ENCODE measurements at regions not wholly inside any gene's neighbourhood (a gene's known extent, or its start where the extent isn't known, plus 50 kb on each side); places are given as distances from the start of the nearest gene placed in this dataset.

DNA sequence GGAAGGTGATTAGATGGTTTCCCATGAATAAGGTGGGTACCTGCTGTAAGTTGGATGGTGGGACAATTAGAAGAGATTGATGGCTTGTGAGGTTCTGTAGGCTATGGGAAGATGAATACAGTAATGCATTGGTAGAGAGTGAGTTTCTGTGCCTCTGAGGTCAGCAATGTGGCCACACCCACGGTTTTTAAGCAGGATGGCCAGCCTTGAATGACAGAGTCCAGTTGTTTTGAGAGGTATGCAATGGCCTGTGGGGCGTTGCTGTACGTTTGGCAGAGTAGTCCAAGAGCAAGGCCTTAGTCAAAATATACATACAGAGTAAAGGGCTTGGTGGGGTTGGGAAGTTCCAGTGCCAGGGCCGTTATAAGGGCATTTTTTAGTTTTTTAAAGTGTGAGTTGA, 235.6 kb upstream of the C9orf72 start:
- H3K4me2 ChIP-seq (ENCODE audit: low read length), result no peak overlapping the region
- H3K9me2 ChIP-seq (ENCODE audit: low read depth, low read length), result no peaks in the 10 kb centered on the region
- no peak overlapping the region for H3K27ac ChIP-seq (ENCODE audit: low read depth, low read length, poor library complexity, severe bottlenecking)
- no peaks in the 10 kb centered on the region for H4K20me1 ChIP-seq (ENCODE audit: insufficient read depth, low read length)
- TF ChIP-seq EZH2 (IDR thresholded peaks at IDR 0.05; ENCODE audit: borderline replicate concordance, low read length), result no peak
- TF ChIP-seq, protein P1, sequence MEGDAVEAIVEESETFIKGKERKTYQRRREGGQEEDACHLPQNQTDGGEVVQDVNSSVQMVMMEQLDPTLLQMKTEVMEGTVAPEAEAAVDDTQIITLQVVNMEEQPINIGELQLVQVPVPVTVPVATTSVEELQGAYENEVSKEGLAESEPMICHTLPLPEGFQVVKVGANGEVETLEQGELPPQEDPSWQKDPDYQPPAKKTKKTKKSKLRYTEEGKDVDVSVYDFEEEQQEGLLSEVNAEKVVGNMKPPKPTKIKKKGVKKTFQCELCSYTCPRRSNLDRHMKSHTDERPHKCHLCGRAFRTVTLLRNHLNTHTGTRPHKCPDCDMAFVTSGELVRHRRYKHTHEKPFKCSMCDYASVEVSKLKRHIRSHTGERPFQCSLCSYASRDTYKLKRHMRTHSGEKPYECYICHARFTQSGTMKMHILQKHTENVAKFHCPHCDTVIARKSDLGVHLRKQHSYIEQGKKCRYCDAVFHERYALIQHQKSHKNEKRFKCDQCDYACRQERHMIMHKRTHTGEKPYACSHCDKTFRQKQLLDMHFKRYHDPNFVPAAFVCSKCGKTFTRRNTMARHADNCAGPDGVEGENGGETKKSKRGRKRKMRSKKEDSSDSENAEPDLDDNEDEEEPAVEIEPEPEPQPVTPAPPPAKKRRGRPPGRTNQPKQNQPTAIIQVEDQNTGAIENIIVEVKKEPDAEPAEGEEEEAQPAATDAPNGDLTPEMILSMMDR (IDR thresholded peaks at IDR 0.05; ENCODE audit: low read length), result no peak
- H3K4me3 ChIP-seq (ENCODE audit: low read depth, low read length, poor library complexity, severe bottlenecking), result no peak overlapping the region
- no peaks in the 10 kb centered on the region for H3K4me1 ChIP-seq (ENCODE audit: insufficient read depth, low read length, severe bottlenecking)
- H3K27me3 ChIP-seq (ENCODE audit: insufficient read depth, low read length), result no peaks in the 10 kb centered on the region
- no peak overlapping the region for H3K9ac ChIP-seq (ENCODE audit: low read length)
- H3K36me3 ChIP-seq (ENCODE audit: insufficient read depth, low read length), result no peaks in the 10 kb centered on the region
- H3F3A ChIP-seq (ENCODE audit: insufficient read depth, low read length), result no peaks in the 10 kb centered on the region
- H3K9me3 ChIP-seq (ENCODE audit: low read length), result no peaks in the 10 kb centered on the region
- H3K79me2 ChIP-seq (ENCODE audit: insufficient read depth, low read length), result no peaks in the 10 kb centered on the region
- no peak overlapping the region for H2AFZ ChIP-seq (ENCODE audit: low read length)

DNA sequence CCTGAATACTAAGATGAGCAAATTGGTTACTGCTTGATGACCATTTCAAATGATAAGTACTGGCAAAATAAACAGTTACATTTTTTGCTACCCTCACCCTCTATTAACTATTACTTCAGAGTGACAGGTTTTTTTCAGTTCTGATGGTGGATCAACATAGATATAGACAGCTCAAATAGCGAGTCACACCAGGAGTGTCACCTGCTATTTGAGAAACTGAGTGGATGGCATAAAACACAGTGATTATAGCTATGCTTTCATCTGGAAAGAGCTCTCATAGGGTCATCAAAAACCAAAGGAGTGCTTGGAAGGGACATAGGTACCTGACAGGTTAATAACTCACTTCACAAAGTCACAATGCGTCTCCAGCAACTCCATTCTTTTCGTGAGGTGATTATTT, 244.5 kb upstream of the C9orf72 start:
- H3K9ac ChIP-seq (ENCODE audit: low read length), result no peak overlapping the region

DNA sequence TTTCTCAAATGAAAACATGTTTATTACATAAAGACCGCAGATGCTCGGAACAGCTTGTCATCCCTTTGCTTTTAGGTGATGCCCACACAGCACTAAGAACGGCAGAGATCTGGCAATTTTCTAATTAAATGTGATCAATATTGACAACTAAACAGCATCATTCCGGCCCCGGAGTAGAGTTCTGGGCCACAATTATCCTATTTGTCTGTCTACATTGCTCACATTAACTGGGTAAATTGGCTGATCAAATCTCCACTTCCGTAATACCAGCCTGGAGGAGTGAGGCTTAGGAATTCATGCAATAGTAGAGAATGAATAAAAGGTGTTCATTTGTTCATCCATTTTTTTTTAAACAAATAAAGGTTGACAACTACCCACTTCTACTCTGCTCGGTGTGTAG, 245.1 kb upstream of the C9orf72 start:
- Histone ChIP-seq H3K4me1 (ENCODE audit: insufficient read depth, low read length, severe bottlenecking) (no peaks in the 10 kb centered on the region), H3K79me2 (ENCODE audit: insufficient read depth, low read length) (no peaks in the 10 kb centered on the region), H3K4me3 (ENCODE audit: low read depth, low read length, poor library complexity, severe bottlenecking) (no peak overlapping the region), H3K9me3 (ENCODE audit: low read length) (no peaks in the 10 kb centered on the region), H3K27ac (ENCODE audit: low read depth, low read length, poor library complexity, severe bottlenecking) (no peak overlapping the region), H3K9me2 (ENCODE audit: low read depth, low read length) (no peaks in the 10 kb centered on the region), H3K9ac (ENCODE audit: low read length) (no peak overlapping the region), H3K4me2 (ENCODE audit: low read length) (no peak overlapping the region), H3F3A (ENCODE audit: insufficient read depth, low read length) (no peaks in the 10 kb centered on the region), H2AFZ (ENCODE audit: low read length) (no peak overlapping the region), H3K27me3 (ENCODE audit: insufficient read depth, low read length) (no peaks in the 10 kb centered on the region), H4K20me1 (ENCODE audit: insufficient read depth, low read length) (no peaks in the 10 kb centered on the region), H3K36me3 (ENCODE audit: insufficient read depth, low read length) (no peaks in the 10 kb centered on the region)
- no peak for TF ChIP-seq EZH2 (IDR thresholded peaks at IDR 0.05; ENCODE audit: borderline replicate concordance, low read length)
- TF ChIP-seq, protein P1 (IDR thresholded peaks at IDR 0.05; ENCODE audit: low read length), result no peak

More for the DNA sequence above, 244.5 kb upstream of the C9orf72 start:
- H3K4me3 ChIP-seq (ENCODE audit: low read depth, low read length, poor library complexity, severe bottlenecking), result no peak overlapping the region
- no peaks in the 10 kb centered on the region for H3K9me3 ChIP-seq (ENCODE audit: low read length)
- H3K4me2 ChIP-seq (ENCODE audit: low read length), result no peak overlapping the region
- no peaks in the 10 kb centered on the region for H3F3A ChIP-seq (ENCODE audit: insufficient read depth, low read length)
- no peaks in the 10 kb centered on the region for H3K36me3 ChIP-seq (ENCODE audit: insufficient read depth, low read length)
- no peak overlapping the region for H3K27ac ChIP-seq (ENCODE audit: low read depth, low read length, poor library complexity, severe bottlenecking)
- no peak overlapping the region for H2AFZ ChIP-seq (ENCODE audit: low read length)
- no peaks in the 10 kb centered on the region for H3K9me2 ChIP-seq (ENCODE audit: low read depth, low read length)
- no peaks in the 10 kb centered on the region for H3K27me3 ChIP-seq (ENCODE audit: insufficient read depth, low read length)
- no peak for TF ChIP-seq EZH2 (IDR thresholded peaks at IDR 0.05; ENCODE audit: borderline replicate concordance, low read length)
- TF ChIP-seq, protein P1 (IDR thresholded peaks at IDR 0.05; ENCODE audit: low read length), result no peak
- no peaks in the 10 kb centered on the region for H3K4me1 ChIP-seq (ENCODE audit: insufficient read depth, low read length, severe bottlenecking)
- H4K20me1 ChIP-seq (ENCODE audit: insufficient read depth, low read length), result no peaks in the 10 kb centered on the region
- H3K79me2 ChIP-seq (ENCODE audit: insufficient read depth, low read length), result no peaks in the 10 kb centered on the region
